DND-41 (cell line): ENCODE measurements at regions not wholly inside any gene's neighbourhood (a gene's known extent, or its start where the extent isn't known, plus 50 kb on each side); places are given as distances from the start of the nearest gene placed in this dataset.

Experiments
- ATAC-seq: fragments of 200-7000 bp; cut with Tn5 transposase; 3 replicates; pipeline ENCODE4 v1.9.1; 2021; ENCODE audit warnings: low read depth; ENCODE audit not compliant: insufficient read depth
- DNase-seq: peaks from one replicate; pipeline ENCODE4 v3.0.0-alpha.2; 2020
- H2AFZ ChIP-seq: 2 replicates; pipeline ENCODE4 v1.6.0; 2012; ENCODE audit warnings: low read depth, low read length
- H3K27ac ChIP-seq: 2 replicates; pipeline ENCODE4 v1.5.1; 2012; ENCODE audit warnings: low read length, inconsistent platforms
- H3K27me3 ChIP-seq: fragments of 200-600 bp; sonication (generic); 2 replicates; pipeline ENCODE4 v1.6.0; 2012; ENCODE audit warnings: low read length, mild to moderate bottlenecking, inconsistent platforms; ENCODE audit not compliant: insufficient read depth, poor library complexity
- H3K36me3 ChIP-seq: 2 replicates; pipeline ENCODE4 v1.5.1; 2012; ENCODE audit warnings: low read length, inconsistent platforms; ENCODE audit not compliant: insufficient read depth
- H3K4me1 ChIP-seq: 2 replicates; pipeline ENCODE4 v1.5.1; 2012; ENCODE audit warnings: mild to moderate bottlenecking, low read length; ENCODE audit not compliant: insufficient read depth
- H3K4me2 ChIP-seq: 2 replicates; pipeline ENCODE4 v1.6.0; 2012; ENCODE audit warnings: mild to moderate bottlenecking, moderate library complexity, low read length, inconsistent platforms; ENCODE audit not compliant: insufficient read depth
- H3K4me3 ChIP-seq, 2 experiments: fragments of 200-600 bp in 1 of 2; shearing (Covaris generic) in 1 of 2; 2 replicates each; pipeline ENCODE4 v1.5.1; 2012 to 2016; ENCODE audit warnings: inconsistent platforms in 2 of 2, low read length in 2 of 2, mild to moderate bottlenecking in 2 of 2, low read depth in 1 of 2, moderate library complexity in 1 of 2
- H3K79me2 ChIP-seq: 2 replicates; pipeline ENCODE4 v1.6.0; 2012; ENCODE audit warnings: low read length, inconsistent platforms; ENCODE audit not compliant: insufficient read depth
- H3K9ac ChIP-seq: 2 replicates; pipeline ENCODE4 v1.6.0; 2012; ENCODE audit warnings: low read depth, mild to moderate bottlenecking, inconsistent platforms, low read length, moderate library complexity
- H3K9me3 ChIP-seq: 2 replicates; pipeline ENCODE4 v1.5.1; 2012; ENCODE audit warnings: low read length, moderate library complexity, mild to moderate bottlenecking, inconsistent platforms; ENCODE audit not compliant: insufficient read depth, severe bottlenecking
- H4K20me1 ChIP-seq: 2 replicates; pipeline ENCODE4 v1.6.0; 2012; ENCODE audit warnings: low read length; ENCODE audit not compliant: insufficient read depth
- EZH2 ChIP-seq: IDR thresholded peaks from 3 replicates; pipeline ENCODE4 v1.6.1; 2012; ENCODE audit warnings: borderline replicate concordance, low read depth, mild to moderate bottlenecking, moderate library complexity, low read length, inconsistent platforms; ENCODE audit not compliant: severe bottlenecking
- TF ChIP-seq, protein P1 (sequence below): IDR thresholded peaks from 2 replicates; pipeline ENCODE4 v1.5.1; 2012; ENCODE audit warnings: borderline replicate concordance, low read length, moderate library complexity, mild to moderate bottlenecking; ENCODE audit not compliant: poor library complexity, severe bottlenecking; ENCODE audit errors: extremely low read depth

DNA sequence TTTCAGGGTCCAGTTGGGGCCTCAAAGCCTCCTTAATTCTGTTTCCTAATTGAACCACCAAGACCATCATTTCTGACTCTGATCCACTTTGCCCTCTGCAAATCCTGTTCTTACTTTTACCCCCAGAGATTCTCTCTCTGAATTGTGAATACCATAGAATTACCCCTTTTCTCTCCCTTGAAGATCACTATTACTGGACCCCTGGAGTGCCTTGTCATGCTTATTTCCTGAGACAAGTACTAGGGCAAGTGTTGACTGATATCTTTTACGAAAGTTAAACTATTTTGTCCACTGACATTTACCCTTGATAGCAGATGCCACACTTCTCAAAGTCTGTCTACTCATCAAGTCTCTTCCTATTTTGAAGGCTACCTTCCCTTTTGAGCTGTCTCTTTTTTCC, 246.9 kb upstream of the PTGER4 start:
- H3K36me3 ChIP-seq, result no peaks in the 10 kb centered on the region
- peak overlapping the region; percentile 20; the same call in 1 of the 2 replicates for H3K27ac ChIP-seq
- no peaks in the 10 kb centered on the region for H3K9me3 ChIP-seq
- H3K4me2 ChIP-seq, result no peak overlapping the region
- no peak overlapping the region for H2AFZ ChIP-seq
- no peak overlapping the region for H3K9ac ChIP-seq
- no peak for TF ChIP-seq EZH2
- TF ChIP-seq, protein P1, sequence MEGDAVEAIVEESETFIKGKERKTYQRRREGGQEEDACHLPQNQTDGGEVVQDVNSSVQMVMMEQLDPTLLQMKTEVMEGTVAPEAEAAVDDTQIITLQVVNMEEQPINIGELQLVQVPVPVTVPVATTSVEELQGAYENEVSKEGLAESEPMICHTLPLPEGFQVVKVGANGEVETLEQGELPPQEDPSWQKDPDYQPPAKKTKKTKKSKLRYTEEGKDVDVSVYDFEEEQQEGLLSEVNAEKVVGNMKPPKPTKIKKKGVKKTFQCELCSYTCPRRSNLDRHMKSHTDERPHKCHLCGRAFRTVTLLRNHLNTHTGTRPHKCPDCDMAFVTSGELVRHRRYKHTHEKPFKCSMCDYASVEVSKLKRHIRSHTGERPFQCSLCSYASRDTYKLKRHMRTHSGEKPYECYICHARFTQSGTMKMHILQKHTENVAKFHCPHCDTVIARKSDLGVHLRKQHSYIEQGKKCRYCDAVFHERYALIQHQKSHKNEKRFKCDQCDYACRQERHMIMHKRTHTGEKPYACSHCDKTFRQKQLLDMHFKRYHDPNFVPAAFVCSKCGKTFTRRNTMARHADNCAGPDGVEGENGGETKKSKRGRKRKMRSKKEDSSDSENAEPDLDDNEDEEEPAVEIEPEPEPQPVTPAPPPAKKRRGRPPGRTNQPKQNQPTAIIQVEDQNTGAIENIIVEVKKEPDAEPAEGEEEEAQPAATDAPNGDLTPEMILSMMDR, result no peak
- ATAC-seq (no peak), DNase-seq (no peak)
- no peaks in the 10 kb centered on the region for H4K20me1 ChIP-seq
- H3K27me3 ChIP-seq, result no peaks in the 10 kb centered on the region
- H3K4me1 ChIP-seq, result peaks cover 90% of the 10 kb centered on the region
- H3K4me3 ChIP-seq, result no peak overlapping the region
- H3K79me2 ChIP-seq, result peaks cover 14% of the 10 kb centered on the region; the same call in 1 of the 2 replicates

- Histone ChIP-seq H3K4me3 (no peak overlapping the region), H3K79me2 (peaks cover 14% of the 10 kb centered on the region; the same call in 1 of the 2 replicates), H3K27me3 (no peaks in the 10 kb centered on the region), H3K4me2 (no peak overlapping the region), H3K9ac (no peak overlapping the region), H3K4me1 (peaks cover 87% of the 10 kb centered on the region), H3K27ac (peak overlapping the region; percentile 96; the same call in 1 of the 2 replicates), H3K36me3 (no peaks in the 10 kb centered on the region), H4K20me1 (no peaks in the 10 kb centered on the region), H2AFZ (no peak overlapping the region), H3K9me3 (peaks cover 3% of the 10 kb centered on the region)
- DNase-seq (no peak), ATAC-seq (no peak)
- no peak for TF ChIP-seq EZH2
- TF ChIP-seq, protein P1, result no peak
These were observed 248.0 kb upstream of the PTGER4 start for GRCh38 chr5:40431734-40432133.

DNA sequence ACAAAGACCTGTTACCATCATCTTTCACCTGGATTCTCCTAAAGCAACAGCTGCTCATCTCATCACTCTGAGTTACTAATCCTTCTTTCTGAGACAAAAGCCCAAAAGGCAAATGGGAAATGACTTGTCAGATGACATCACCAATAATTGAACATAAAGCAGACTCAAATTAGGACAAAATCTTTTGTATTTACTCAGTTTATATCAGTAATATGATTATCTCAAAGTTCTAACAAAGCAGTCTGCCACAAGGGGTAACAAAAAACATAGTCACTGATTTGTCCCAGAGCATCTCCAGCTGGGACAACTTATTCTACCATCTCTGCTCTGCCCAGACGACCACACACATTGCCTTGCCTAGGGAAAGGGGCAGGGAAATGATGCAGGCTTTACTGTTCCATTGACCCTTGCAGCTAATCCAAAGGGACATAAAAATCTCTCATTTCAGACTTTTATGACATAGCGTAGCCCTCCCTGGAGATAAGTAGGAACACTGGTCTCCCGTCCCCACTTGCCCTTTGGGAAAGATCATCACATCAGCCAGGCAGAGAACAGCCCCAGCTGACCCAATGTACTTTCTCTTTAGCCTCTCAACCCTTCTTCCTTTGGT, 249.5 kb upstream of the PTGER4 start:
- TF ChIP-seq, protein P1, result no peak
- no peak for TF ChIP-seq EZH2
- DNase-seq, result no peak
- no peaks in the 10 kb centered on the region for H3K36me3 ChIP-seq
- H3K4me2 ChIP-seq, result peak overlapping the region; percentile 47
- no peaks in the 10 kb centered on the region for H3K27me3 ChIP-seq
- H4K20me1 ChIP-seq, result no peaks in the 10 kb centered on the region
- peak; percentile 7; the same call in 2 of the 3 replicates for ATAC-seq
- peak overlapping the region in 1 of 2 experiments; percentile 30; a peak in 2 of 4 replicates for H3K4me3 ChIP-seq
- H3K9ac ChIP-seq, result peak overlapping the region; percentile 47
- 0 out of 2 replicates have a peak overlapping the region, but pooled peaks have one; percentile 1 for H2AFZ ChIP-seq
- H3K4me1 ChIP-seq, result peaks cover 72% of the 10 kb centered on the region
- H3K9me3 ChIP-seq, result peaks cover 16% of the 10 kb centered on the region
- H3K79me2 ChIP-seq, result peaks cover 14% of the 10 kb centered on the region; the same call in 1 of the 2 replicates
- peak overlapping the region; percentile 96 for H3K27ac ChIP-seq
